ENCODE measurements at regions not wholly inside any gene's neighbourhood (a gene's known extent, or its start where the extent isn't known, plus 50 kb on each side); places are given as distances from the start of the nearest gene placed in this dataset.

DNA sequence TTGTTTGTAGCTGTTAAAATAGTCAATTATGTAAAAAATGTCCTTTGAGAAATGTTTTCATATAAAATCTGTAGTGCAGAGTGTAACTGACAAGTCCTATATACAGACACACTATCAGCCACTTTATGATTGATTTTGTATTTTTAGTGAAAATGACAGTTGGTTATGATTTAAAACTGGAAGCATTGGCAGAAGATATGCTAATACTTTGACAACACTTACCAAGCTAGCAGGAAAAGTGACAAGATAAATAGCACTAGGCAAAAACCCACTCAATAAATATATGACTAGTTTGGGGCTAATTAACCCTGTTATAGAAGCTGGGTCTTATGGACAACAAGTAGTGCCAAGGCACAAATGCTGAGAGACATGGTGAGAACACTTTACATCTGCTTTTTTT lies 772.9 kb upstream of the NOVA1 start:
- Histone ChIP-seq H3K27ac (no peak overlapping the region), H3K9ac (no peak overlapping the region), H3K4me2 (no peak overlapping the region), H3K27me3 (no peaks in the 10 kb centered on the region), H3K4me3 (no peak overlapping the region), H3K4me1 (no peaks in the 10 kb centered on the region), H4K20me1 (no peaks in the 10 kb centered on the region), H3K36me3 (no peaks in the 10 kb centered on the region), H3K9me3 (no peaks in the 10 kb centered on the region)
- no peak for TF ChIP-seq Cebpa-rat (IDR thresholded peaks at IDR 0.05)

DNA sequence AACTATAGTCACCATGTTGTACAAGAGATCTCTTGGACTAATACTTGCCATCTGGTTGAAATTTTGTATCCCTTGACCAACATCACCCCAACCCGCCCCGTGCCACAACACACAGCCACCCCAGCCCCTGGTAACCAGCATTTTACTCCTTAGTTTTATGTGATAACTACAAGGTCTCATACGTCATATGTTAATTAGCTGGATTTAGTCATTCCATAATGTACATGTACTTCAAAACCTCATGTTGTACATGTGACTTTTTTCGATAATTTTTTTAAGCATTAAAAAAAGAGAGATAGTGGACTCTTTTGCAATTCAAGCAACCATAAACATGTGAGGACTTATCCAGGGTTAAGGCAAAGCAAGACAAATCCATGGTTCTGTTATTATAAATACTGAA lies 773.4 kb upstream of the NOVA1 start:
- no peaks in the 10 kb centered on the region for H3K27me3 ChIP-seq
- no peak overlapping the region for H3K4me3 ChIP-seq
- no peaks in the 10 kb centered on the region for H4K20me1 ChIP-seq
- H3K27ac ChIP-seq: no peak overlapping the region
- TF ChIP-seq Cebpa-rat (IDR thresholded peaks at IDR 0.05): no peak
- no peak overlapping the region for H3K4me2 ChIP-seq
- H3K9me3 ChIP-seq: no peaks in the 10 kb centered on the region
- no peak overlapping the region for H3K9ac ChIP-seq
- H3K4me1 ChIP-seq: no peaks in the 10 kb centered on the region
- no peaks in the 10 kb centered on the region for H3K36me3 ChIP-seq

DNA sequence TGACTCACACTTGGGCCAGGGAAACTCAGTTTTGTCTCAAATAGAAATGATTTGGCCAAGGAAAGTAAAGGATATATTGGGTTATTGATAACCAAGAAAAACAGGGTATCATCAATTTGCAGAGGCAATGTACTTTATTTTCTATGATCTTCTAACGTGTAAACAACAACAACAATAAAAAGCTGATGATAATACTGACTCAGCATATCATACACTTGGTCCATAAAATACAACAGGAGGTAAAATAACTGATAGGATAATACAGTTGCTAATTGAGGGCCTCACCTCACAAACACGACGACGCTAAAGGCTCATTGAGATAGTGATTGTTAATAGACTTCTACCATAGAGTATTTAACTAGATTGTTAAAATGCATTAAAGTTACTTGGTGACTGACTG lies 774.0 kb upstream of the NOVA1 start:
- Histone ChIP-seq H3K4me1 (no peaks in the 10 kb centered on the region), H3K36me3 (no peaks in the 10 kb centered on the region), H3K9ac (no peak overlapping the region), H3K27ac (no peak overlapping the region), H4K20me1 (no peaks in the 10 kb centered on the region), H3K4me2 (no peak overlapping the region), H3K27me3 (no peaks in the 10 kb centered on the region), H3K9me3 (no peaks in the 10 kb centered on the region), H3K4me3 (no peak overlapping the region)
- TF ChIP-seq Cebpa-rat (IDR thresholded peaks at IDR 0.05): no peak

DNA sequence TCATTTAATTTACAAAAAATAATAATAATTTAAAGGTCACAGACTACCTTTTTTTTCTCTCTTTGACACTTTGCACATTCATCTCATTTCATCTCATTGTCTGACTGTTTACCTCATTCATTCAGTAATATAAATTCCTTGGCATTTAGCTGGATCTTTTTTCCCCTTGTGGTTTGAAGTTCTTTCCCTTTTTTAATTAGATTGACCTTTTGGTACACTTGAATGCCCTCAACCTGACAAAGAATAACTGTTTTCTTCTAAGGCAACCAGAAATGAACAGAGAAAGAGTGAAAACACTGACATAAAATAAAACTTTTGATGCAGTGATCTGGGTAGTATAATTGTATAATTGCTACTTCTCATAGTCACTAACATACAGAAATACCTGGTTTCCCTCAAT lies 774.9 kb upstream of the NOVA1 start:
- H3K4me2 ChIP-seq: no peak overlapping the region
- no peaks in the 10 kb centered on the region for H4K20me1 ChIP-seq
- TF ChIP-seq Cebpa-rat (IDR thresholded peaks at IDR 0.05): no peak
- H3K9me3 ChIP-seq: no peaks in the 10 kb centered on the region
- H3K27ac ChIP-seq: no peak overlapping the region
- H3K36me3 ChIP-seq: no peaks in the 10 kb centered on the region
- H3K9ac ChIP-seq: no peak overlapping the region
- H3K4me1 ChIP-seq: no peaks in the 10 kb centered on the region
- H3K27me3 ChIP-seq: no peaks in the 10 kb centered on the region
- no peak overlapping the region for H3K4me3 ChIP-seq

DNA sequence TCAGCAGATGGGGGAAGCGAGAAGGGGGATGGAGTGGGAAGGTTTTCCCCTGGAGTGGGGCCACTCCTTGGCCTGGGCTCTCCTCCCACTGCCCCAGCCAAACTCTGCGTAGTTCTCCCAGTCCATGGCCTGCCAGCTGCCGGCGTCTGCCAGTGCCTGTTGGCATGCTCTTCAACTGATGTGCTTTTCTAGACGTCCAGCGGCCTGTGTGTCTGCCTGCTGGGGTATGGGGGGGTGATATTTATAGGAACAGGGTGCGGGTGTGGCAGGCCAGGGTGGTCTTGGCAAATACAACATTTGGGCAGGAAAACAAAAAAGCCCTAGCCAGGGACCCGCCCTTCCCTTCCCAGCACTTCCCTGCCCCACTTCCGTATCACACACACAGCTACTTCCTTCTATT lies 786.3 kb upstream of the NOVA1 start:
- Histone ChIP-seq H3K4me2 (no peak overlapping the region), H3K36me3 (no peaks in the 10 kb centered on the region), H3K9me3 (no peaks in the 10 kb centered on the region), H3K9ac (no peak overlapping the region), H4K20me1 (no peaks in the 10 kb centered on the region), H3K4me1 (no peaks in the 10 kb centered on the region), H3K27me3 (no peaks in the 10 kb centered on the region), H3K4me3 (no peak overlapping the region), H3K27ac (no peak overlapping the region)
- TF ChIP-seq Cebpa-rat (IDR thresholded peaks at IDR 0.05): no peak

DNA sequence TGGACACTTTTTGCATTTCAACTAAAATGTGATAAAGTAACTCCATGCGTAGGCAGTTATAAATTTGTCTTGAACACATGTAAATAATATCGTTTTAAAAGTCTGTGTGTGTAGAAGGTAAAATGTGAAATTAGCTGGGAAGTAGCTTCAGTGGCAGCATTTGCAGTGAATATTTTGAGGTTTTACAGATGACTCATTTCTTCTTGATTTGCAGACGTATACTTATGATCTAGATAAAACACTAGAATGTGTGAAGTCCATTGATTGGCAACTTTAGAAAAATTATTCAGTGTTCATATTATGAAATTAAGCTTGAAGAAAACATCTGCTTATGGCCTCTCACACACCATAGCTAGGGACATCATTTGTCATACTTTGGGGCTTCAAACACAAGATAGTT lies 788.6 kb upstream of the NOVA1 start:
- H3K27me3 ChIP-seq: no peaks in the 10 kb centered on the region
- no peak overlapping the region for H3K9ac ChIP-seq
- TF ChIP-seq Cebpa-rat (IDR thresholded peaks at IDR 0.05): no peak
- no peak overlapping the region for H3K27ac ChIP-seq
- no peaks in the 10 kb centered on the region for H3K36me3 ChIP-seq
- H4K20me1 ChIP-seq: no peaks in the 10 kb centered on the region
- no peak overlapping the region for H3K4me3 ChIP-seq
- H3K9me3 ChIP-seq: no peaks in the 10 kb centered on the region
- no peaks in the 10 kb centered on the region for H3K4me1 ChIP-seq
- H3K4me2 ChIP-seq: no peak overlapping the region

DNA sequence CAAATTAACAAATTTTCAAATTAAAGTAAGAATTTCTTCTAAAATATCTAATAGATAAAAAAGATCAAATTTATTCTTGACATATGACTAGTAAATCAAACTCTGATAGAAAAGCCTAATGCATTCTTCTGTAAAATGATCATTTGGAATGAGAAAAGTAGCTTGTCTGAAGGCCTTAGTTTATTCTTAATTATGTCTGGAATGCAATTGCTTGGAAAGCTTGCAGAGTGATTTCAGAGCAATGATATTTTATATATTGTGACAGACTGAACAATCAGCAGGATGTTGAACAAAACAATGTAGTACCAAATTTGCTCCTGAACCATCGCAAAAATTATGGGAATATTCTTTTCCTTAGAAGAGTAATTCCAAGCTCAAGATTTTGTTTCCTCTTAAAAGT lies 789.6 kb upstream of the NOVA1 start:
- no peak overlapping the region for H3K9ac ChIP-seq
- no peaks in the 10 kb centered on the region for H3K27me3 ChIP-seq
- H3K9me3 ChIP-seq: no peaks in the 10 kb centered on the region
- no peaks in the 10 kb centered on the region for H3K4me1 ChIP-seq
- TF ChIP-seq Cebpa-rat (IDR thresholded peaks at IDR 0.05): no peak
- no peak overlapping the region for H3K4me3 ChIP-seq
- H3K4me2 ChIP-seq: no peak overlapping the region
- H4K20me1 ChIP-seq: no peaks in the 10 kb centered on the region
- no peaks in the 10 kb centered on the region for H3K36me3 ChIP-seq
- no peak overlapping the region for H3K27ac ChIP-seq

DNA sequence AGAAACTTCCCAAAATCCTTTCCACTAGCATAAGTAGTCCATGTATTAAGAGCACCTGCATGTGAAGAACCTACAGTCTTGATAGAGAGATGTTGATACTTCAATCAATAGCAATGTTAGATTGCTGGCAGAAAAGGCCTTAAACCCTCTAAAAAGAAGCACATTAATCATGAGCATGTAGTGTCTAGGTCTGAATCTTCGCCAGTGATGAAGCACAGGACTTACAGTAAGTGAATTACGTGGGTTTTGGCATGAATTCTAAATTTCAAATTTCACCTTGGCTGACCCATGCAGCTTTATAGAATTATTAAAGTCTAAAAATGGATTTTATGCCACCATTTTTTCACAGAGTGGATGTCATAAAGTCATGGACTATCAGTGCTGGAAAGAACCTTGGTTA lies 791.6 kb upstream of the NOVA1 start:
- H3K27me3 ChIP-seq: no peaks in the 10 kb centered on the region
- H3K9ac ChIP-seq: no peak overlapping the region
- no peak overlapping the region for H3K27ac ChIP-seq
- no peaks in the 10 kb centered on the region for H3K36me3 ChIP-seq
- H3K4me2 ChIP-seq: no peak overlapping the region
- H3K4me1 ChIP-seq: no peaks in the 10 kb centered on the region
- H3K4me3 ChIP-seq: no peak overlapping the region
- TF ChIP-seq Cebpa-rat (IDR thresholded peaks at IDR 0.05): no peak
- H4K20me1 ChIP-seq: no peaks in the 10 kb centered on the region
- no peaks in the 10 kb centered on the region for H3K9me3 ChIP-seq

DNA sequence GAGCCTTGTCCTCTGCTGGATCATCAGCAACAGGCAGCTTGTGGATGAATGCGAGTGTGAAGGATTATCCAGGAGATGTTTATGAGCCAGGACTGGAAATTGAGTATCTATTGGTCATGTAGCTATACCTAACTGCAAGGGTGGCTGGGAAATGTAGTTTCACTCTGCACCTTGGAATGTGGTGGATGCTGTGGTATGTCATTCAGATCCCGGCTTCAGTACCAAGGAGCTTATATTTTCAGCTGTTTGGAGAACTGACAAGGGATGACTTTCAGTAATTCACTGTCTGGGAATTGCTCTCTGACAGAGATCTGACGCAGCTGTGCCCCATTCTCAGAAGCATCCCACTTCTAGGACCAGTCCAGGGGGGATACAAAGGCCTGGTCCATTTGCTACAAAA lies 792.3 kb upstream of the NOVA1 start:
- Histone ChIP-seq H3K4me2 (no peak overlapping the region), H3K9ac (no peak overlapping the region), H4K20me1 (no peaks in the 10 kb centered on the region), H3K27ac (no peak overlapping the region), H3K9me3 (no peaks in the 10 kb centered on the region), H3K36me3 (no peaks in the 10 kb centered on the region), H3K4me1 (no peaks in the 10 kb centered on the region), H3K4me3 (no peak overlapping the region), H3K27me3 (no peaks in the 10 kb centered on the region)
- TF ChIP-seq Cebpa-rat (IDR thresholded peaks at IDR 0.05): no peak

DNA sequence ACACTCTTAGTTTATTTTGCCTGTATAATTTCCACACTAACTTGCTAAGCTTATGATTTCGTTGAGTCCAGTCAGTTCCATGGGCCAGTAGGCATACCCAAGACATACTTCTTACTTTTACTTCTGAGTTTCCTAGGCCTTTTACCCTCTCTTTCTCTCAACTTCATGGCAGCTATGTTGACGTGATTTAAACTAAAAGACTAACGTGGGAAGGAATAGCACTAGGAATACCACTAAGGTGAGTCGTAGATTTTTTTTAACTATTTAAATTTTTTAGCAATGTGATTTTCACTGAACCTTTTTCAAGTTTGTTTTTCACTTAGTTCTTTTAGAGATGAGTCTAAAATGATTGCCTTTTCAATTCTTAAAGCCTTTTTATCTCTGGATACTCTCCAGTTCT lies 793.5 kb upstream of the NOVA1 start:
- no peak for TF ChIP-seq Cebpa-rat (IDR thresholded peaks at IDR 0.05)
- Histone ChIP-seq H3K27ac (no peak overlapping the region), H3K4me1 (no peaks in the 10 kb centered on the region), H3K36me3 (no peaks in the 10 kb centered on the region), H3K9me3 (no peaks in the 10 kb centered on the region), H3K9ac (no peak overlapping the region), H3K27me3 (no peaks in the 10 kb centered on the region), H4K20me1 (no peaks in the 10 kb centered on the region), H3K4me2 (no peak overlapping the region), H3K4me3 (no peak overlapping the region)

DNA sequence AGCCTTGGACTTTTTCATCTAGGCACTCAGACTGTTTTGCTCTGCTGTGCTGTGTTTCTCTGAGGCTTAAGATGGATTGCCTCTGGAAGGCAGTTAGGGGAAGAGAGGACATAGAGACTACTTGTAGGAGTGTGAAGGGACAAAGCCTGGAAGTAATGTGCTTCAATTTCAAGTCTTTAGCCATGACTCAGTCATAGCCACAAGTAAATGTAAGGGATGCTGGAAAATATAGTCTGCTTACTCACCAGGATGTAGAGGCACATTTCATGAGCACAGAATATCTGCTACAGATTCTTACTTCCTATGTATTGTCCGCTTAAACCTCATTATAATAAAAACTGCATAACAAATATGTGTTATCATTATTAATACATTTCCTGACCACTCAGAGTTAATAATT lies 794.3 kb upstream of the NOVA1 start:
- Histone ChIP-seq H3K4me2 (no peak overlapping the region), H3K27ac (no peak overlapping the region), H3K4me1 (no peaks in the 10 kb centered on the region), H3K9me3 (no peaks in the 10 kb centered on the region), H4K20me1 (no peaks in the 10 kb centered on the region), H3K27me3 (no peaks in the 10 kb centered on the region), H3K9ac (no peak overlapping the region), H3K36me3 (no peaks in the 10 kb centered on the region), H3K4me3 (no peak overlapping the region)
- no peak for TF ChIP-seq Cebpa-rat (IDR thresholded peaks at IDR 0.05)
